CD8-positive, alpha-beta memory T cell (primary cell): ENCODE measurements at regions not wholly inside any gene's neighbourhood (a gene's known extent, or its start where the extent isn't known, plus 50 kb on each side); places are given as distances from the start of the nearest gene placed in this dataset.

Source experiments
- CTCF ChIA-PET: fragments of 350-600 bp; sonication (Branson Sonifier 250); formaldehyde crosslinking; loops from one replicate; lab custom pipeline; 2021; ENCODE audit warnings: antibody characterized with exemption; lab: Charles Lee
- POLR2A ChIA-PET: fragments of 350-600 bp; sonication (Branson Sonifier 250); formaldehyde crosslinking; loops from one replicate; lab custom pipeline; 2021; ENCODE audit warnings: antibody characterized with exemption; lab: Charles Lee
- DNase-seq, 5 donors: peaks; one replicate each; pipeline versions ENCODE4 v3.0.0 to v3.0.0-alpha.2; 2020 to 2022; ENCODE audit warnings: mixed read lengths in 1 of 5
- H3K27ac ChIP-seq: one replicate; pipeline ENCODE4 v1.7.0; 2013; ENCODE audit warnings: low read depth, mild to moderate bottlenecking, low read length, moderate library complexity
- H3K27me3 ChIP-seq: 2 replicates; pipeline ENCODE4 v1.7.0; 2013; ENCODE audit warnings: low read length, mild to moderate bottlenecking; ENCODE audit not compliant: insufficient read depth, poor library complexity, severe bottlenecking
- H3K36me3 ChIP-seq: 2 replicates; pipeline ENCODE4 v1.7.0; 2013; ENCODE audit warnings: mild to moderate bottlenecking, low read length, moderate library complexity; ENCODE audit not compliant: insufficient read depth
- H3K4me1 ChIP-seq: 2 replicates; pipeline ENCODE4 v1.7.0; 2013; ENCODE audit warnings: mild to moderate bottlenecking, low read length, moderate library complexity; ENCODE audit not compliant: insufficient read depth
- H3K4me3 ChIP-seq: 2 replicates; pipeline ENCODE4 v1.7.0; 2013; ENCODE audit warnings: mild to moderate bottlenecking, low read length
- H3K9me3 ChIP-seq: 2 replicates; pipeline ENCODE4 v1.7.0; 2013; ENCODE audit warnings: mild to moderate bottlenecking, low read length
- H3K27ac Mint-ChIP-seq, 8 donors: one replicate each; pipeline ENCODE4 v1.8.0; 2020 to 2021; ENCODE audit warnings: mixed read lengths in 8 of 8, mild to moderate bottlenecking in 6 of 8, inconsistent platforms in 3 of 8, moderate library complexity in 3 of 8
- H3K27me3 Mint-ChIP-seq, 2 donors: one replicate each; pipeline ENCODE4 v1.8.0; 2020 to 2021; ENCODE audit warnings: mixed read lengths in 2 of 2, mild to moderate bottlenecking in 1 of 2, moderate library complexity in 1 of 2
- H3K36me3 Mint-ChIP-seq, 3 donors: one replicate each; pipeline ENCODE4 v1.8.0; 2020 to 2021; ENCODE audit warnings: mixed read lengths in 3 of 3, inconsistent platforms in 1 of 3, mild to moderate bottlenecking in 1 of 3
- H3K4me1 Mint-ChIP-seq, 3 donors: one replicate each; pipeline ENCODE4 v1.8.0; 2020 to 2021; ENCODE audit warnings: mixed read lengths in 3 of 3, inconsistent platforms in 1 of 3, mild to moderate bottlenecking in 1 of 3
- H3K4me3 Mint-ChIP-seq, 7 donors: one replicate each; pipeline ENCODE4 v1.8.0; 2020 to 2021; ENCODE audit warnings: mixed read lengths in 7 of 7, mild to moderate bottlenecking in 6 of 7, moderate library complexity in 4 of 7, inconsistent platforms in 2 of 7
- H3K9me3 Mint-ChIP-seq, 5 donors: one replicate each; pipeline ENCODE4 v1.8.0; 2020 to 2022; ENCODE audit warnings: mixed read lengths in 5 of 5, mild to moderate bottlenecking in 3 of 5, moderate library complexity in 2 of 5, inconsistent platforms in 1 of 5

DNA sequence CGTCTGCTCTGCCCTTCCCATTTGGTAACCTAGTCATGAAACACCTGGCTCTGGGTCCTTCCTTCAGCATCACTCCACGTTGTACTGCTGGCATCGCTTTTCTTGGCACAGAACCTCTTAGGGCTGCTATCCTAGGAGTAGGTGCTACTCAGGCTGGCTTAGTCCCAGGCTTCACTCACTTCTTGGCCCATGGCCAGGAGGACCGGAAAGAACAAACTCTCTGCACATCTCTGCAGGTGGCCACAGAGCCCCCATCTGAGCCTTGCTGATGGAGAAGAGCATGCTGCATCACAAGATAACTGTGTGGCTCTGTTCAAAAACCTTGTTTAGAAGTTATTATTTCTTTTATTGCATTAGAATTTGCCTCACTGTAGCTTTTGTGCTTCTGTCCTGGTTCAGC is 447.2 kb upstream of the TNP1 start:
- Mint-ChIP-seq H3K36me3 (peaks cover 0 to 4% (median 2%) of the 10 kb centered on the region in 3 donors), H3K27ac (no peak overlapping the region), H3K9me3 (peaks cover 0 to 9% (median 0%) of the 10 kb centered on the region in 5 donors), H3K4me3 (no peak overlapping the region), H3K4me1 (no peaks in the 10 kb centered on the region), H3K27me3 (peaks cover 0 to 1% of the 10 kb centered on the region in 2 donors)
- no peaks in the 10 kb centered on the region for H3K9me3 ChIP-seq
- CTCF ChIA-PET = no interaction called here
- H3K4me3 ChIP-seq = no peak overlapping the region
- no peaks in the 10 kb centered on the region for H3K4me1 ChIP-seq
- no peaks in the 10 kb centered on the region for H3K36me3 ChIP-seq
- H3K27me3 ChIP-seq = no peaks in the 10 kb centered on the region
- H3K27ac ChIP-seq = no peak overlapping the region
- no peak for DNase-seq
- POLR2A ChIA-PET = no interaction called here

DNA sequence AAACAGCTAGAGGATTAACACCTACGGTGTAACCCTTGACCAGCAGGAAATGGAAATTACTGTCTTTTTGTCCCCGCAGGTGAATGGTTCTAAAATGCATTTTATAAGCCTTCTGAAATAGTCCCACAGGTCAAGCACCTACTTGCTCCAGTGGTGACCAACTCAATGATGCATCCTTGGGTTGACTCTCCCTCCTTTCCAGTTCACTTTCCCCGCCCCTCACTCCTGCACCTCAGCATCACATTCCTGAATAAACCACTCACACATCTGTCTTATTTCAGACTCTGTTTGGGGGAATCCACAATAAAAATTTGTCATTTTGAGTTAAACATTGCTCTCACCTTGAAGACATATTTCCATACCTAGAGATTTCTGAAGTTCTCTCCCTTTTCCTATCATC is 446.0 kb upstream of the TNP1 start:
- DNase-seq = no peak
- Mint-ChIP-seq H3K36me3 (peaks cover 0 to 4% (median 2%) of the 10 kb centered on the region in 3 donors), H3K27ac (no peak overlapping the region), H3K9me3 (peaks cover 0 to 9% (median 0%) of the 10 kb centered on the region in 5 donors), H3K4me3 (no peak overlapping the region), H3K4me1 (no peaks in the 10 kb centered on the region), H3K27me3 (peaks cover 0 to 1% of the 10 kb centered on the region in 2 donors)
- ChIA-PET CTCF (no interaction called here), POLR2A (no interaction called here)
- Histone ChIP-seq H3K4me1 (no peaks in the 10 kb centered on the region), H3K27me3 (no peaks in the 10 kb centered on the region), H3K4me3 (no peak overlapping the region), H3K36me3 (no peaks in the 10 kb centered on the region), H3K27ac (no peak overlapping the region), H3K9me3 (no peaks in the 10 kb centered on the region)

DNA sequence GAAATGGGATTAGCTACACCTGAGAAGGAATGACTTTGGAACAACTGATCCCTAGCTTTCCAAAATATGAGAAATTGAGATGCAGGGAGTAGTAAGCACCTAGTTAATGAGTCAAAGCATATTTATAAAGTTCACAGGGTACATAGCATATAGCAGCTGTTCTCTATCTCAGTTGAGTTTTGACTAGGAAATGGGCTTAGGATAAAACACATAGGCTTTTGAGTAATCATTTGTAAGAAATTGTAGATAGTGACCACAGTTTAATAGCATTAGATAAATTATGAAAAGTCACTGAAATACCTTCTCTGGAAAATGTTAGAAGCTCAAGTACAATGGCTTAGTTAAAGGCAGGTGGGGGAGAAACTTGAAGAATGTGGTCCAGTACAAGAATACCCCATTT is 444.7 kb upstream of the TNP1 start:
- Histone ChIP-seq H3K36me3 (no peaks in the 10 kb centered on the region), H3K4me1 (no peaks in the 10 kb centered on the region), H3K9me3 (no peaks in the 10 kb centered on the region), H3K27ac (no peak overlapping the region), H3K4me3 (no peak overlapping the region), H3K27me3 (no peaks in the 10 kb centered on the region)
- DNase-seq = no peak
- ChIA-PET CTCF (no interaction called here), POLR2A (no interaction called here)
- peaks cover 0 to 1% of the 10 kb centered on the region in 2 donors for H3K27me3 Mint-ChIP-seq
- no peaks in the 10 kb centered on the region for H3K4me1 Mint-ChIP-seq
- no peak overlapping the region for H3K4me3 Mint-ChIP-seq
- peaks cover 0 to 8% (median 0%) of the 10 kb centered on the region in 5 donors for H3K9me3 Mint-ChIP-seq
- H3K36me3 Mint-ChIP-seq = no peaks in the 10 kb centered on the region
- H3K27ac Mint-ChIP-seq = no peak overlapping the region

DNA sequence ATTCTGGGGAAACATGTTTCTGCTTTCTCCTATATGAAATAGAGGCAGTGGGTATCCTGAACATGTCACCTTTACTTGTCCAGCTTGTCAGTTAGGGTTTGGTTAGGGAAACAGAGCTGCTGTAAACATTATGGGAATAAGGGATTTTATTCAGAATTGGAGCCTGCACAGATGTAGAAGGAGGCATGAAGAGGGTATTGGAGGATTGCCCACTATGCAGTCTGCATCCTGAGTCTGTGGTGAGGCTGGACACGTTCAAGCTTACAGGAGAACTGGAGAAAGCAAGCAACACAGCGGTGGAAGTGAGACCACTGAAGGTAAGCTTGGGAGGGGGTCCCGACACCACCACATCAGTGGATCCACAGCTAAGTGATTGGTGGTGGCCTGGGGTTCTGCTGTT is 443.0 kb upstream of the TNP1 start:
- Histone ChIP-seq H3K4me3 (no peak overlapping the region), H3K27ac (no peak overlapping the region), H3K36me3 (no peaks in the 10 kb centered on the region), H3K27me3 (no peaks in the 10 kb centered on the region), H3K9me3 (no peaks in the 10 kb centered on the region), H3K4me1 (no peaks in the 10 kb centered on the region)
- no peaks in the 10 kb centered on the region for H3K4me1 Mint-ChIP-seq
- H3K27ac Mint-ChIP-seq = no peak overlapping the region
- H3K36me3 Mint-ChIP-seq = no peaks in the 10 kb centered on the region
- ChIA-PET POLR2A (no interaction called here), CTCF (no interaction called here)
- no peak for DNase-seq
- H3K9me3 Mint-ChIP-seq = peaks cover 0 to 3% (median 0%) of the 10 kb centered on the region in 5 donors
- no peak overlapping the region for H3K4me3 Mint-ChIP-seq
- peaks cover 0 to 1% of the 10 kb centered on the region in 2 donors for H3K27me3 Mint-ChIP-seq

DNA sequence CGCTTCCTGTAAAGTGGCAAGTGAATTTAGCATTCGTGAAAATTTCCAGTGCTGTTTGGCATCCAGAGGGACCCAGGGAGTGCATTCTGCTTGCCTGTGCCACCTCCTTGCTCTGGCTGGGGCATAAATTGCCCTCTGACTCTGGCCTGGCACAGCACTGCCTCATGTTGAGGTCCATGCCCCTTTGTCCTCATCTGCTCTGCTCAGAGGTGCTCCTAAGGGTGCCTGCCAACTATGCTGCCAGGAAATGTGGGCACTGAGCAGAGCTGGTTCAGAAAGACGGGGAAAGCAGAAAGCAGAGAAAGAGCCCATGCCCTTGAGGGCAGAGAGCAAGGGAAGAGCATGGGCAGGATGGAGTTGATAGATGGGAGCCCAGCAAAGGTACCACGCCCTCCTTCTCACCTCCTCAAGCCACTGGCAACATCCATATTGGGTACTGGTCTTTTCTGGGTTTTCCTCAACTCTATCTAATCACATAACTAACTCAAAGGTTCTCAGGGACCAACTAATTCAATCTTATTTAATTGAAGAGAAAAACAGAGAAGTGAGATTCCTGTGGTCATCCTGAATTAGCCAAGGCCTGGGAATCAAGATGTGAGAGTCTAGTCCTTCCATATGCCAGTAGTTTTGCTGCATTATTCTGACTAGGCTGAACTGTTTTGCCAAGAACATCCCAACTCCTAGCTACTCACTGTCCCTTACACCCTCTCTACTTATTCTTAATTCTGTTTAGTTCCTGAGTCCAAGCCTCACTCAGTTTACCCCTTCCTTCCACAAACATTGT is 441.5 kb upstream of the TNP1 start:
- DNase-seq = no peak
- no peaks in the 10 kb centered on the region for H3K27me3 Mint-ChIP-seq
- H3K4me3 Mint-ChIP-seq = no peak overlapping the region
- no peak overlapping the region for H3K27ac Mint-ChIP-seq
- Histone ChIP-seq H3K4me1 (no peaks in the 10 kb centered on the region), H3K9me3 (no peaks in the 10 kb centered on the region), H3K4me3 (no peak overlapping the region), H3K27me3 (no peaks in the 10 kb centered on the region), H3K27ac (no peak overlapping the region), H3K36me3 (no peaks in the 10 kb centered on the region)
- peaks cover 0 to 1% (median 0%) of the 10 kb centered on the region in 3 donors for H3K36me3 Mint-ChIP-seq
- no peaks in the 10 kb centered on the region for H3K4me1 Mint-ChIP-seq
- ChIA-PET POLR2A (no interaction called here), CTCF (no interaction called here)
- peaks cover 0 to 3% (median 3%) of the 10 kb centered on the region in 5 donors for H3K9me3 Mint-ChIP-seq

DNA sequence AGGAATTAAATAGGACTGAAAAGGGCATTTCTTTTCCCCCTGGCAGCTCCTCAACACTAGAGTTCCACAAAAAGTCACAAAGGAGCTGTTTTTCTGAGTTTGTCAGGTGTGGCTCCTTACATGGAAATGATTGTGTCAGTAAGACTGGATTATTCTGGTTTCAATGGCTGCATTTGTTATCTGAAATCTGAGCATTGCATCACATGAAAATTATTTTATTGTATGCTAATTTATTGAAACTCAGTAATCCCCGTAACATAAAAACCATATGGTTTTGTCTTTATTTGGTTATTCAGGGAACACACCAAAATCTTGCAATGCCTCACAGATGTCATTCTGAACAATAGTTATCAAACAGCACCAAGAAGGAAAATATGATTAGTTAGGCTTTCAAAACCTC is 439.7 kb upstream of the TNP1 start:
- Mint-ChIP-seq H3K4me3 (no peak overlapping the region), H3K27me3 (no peaks in the 10 kb centered on the region), H3K4me1 (no peaks in the 10 kb centered on the region), H3K36me3 (peaks cover 0 to 1% (median 0%) of the 10 kb centered on the region in 3 donors), H3K9me3 (peaks cover 0 to 3% (median 3%) of the 10 kb centered on the region in 5 donors), H3K27ac (no peak overlapping the region)
- H3K9me3 ChIP-seq = no peaks in the 10 kb centered on the region
- CTCF ChIA-PET = no interaction called here
- no peak overlapping the region for H3K4me3 ChIP-seq
- no peaks in the 10 kb centered on the region for H3K4me1 ChIP-seq
- POLR2A ChIA-PET = no interaction called here
- no peaks in the 10 kb centered on the region for H3K36me3 ChIP-seq
- no peak for DNase-seq
- no peaks in the 10 kb centered on the region for H3K27me3 ChIP-seq
- H3K27ac ChIP-seq = no peak overlapping the region

DNA sequence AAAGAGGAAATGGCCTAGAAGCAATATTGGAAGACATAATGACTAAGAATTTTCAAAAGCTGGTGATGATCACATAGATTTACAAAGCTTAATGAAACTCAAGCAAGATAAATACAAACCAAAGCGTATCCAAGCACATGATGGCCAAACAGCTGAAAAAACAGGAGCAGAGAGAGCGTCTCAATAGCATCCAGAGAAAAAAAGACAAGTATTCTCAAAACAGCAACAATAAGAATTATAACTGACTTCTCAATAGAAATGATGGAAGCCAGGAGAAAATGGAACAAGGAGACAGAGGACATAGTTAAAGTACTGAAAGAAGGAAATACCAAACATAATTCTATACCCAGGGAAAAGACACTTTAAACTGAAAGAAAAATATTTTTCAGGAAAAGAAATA is 437.2 kb upstream of the TNP1 start:
- Histone ChIP-seq H3K36me3 (no peaks in the 10 kb centered on the region), H3K27me3 (no peaks in the 10 kb centered on the region), H3K27ac (no peak overlapping the region), H3K4me1 (no peaks in the 10 kb centered on the region), H3K9me3 (no peaks in the 10 kb centered on the region), H3K4me3 (no peak overlapping the region)
- no peak overlapping the region for H3K4me3 Mint-ChIP-seq
- H3K9me3 Mint-ChIP-seq = peaks cover 0 to 3% (median 0%) of the 10 kb centered on the region in 5 donors
- no peak overlapping the region for H3K27ac Mint-ChIP-seq
- CTCF ChIA-PET = no interaction called here
- POLR2A ChIA-PET = no interaction called here
- peaks cover 0 to 3% of the 10 kb centered on the region in 2 donors for H3K27me3 Mint-ChIP-seq
- no peak for DNase-seq
- no peaks in the 10 kb centered on the region for H3K4me1 Mint-ChIP-seq
- peaks cover 0 to 5% (median 1%) of the 10 kb centered on the region in 3 donors for H3K36me3 Mint-ChIP-seq

DNA sequence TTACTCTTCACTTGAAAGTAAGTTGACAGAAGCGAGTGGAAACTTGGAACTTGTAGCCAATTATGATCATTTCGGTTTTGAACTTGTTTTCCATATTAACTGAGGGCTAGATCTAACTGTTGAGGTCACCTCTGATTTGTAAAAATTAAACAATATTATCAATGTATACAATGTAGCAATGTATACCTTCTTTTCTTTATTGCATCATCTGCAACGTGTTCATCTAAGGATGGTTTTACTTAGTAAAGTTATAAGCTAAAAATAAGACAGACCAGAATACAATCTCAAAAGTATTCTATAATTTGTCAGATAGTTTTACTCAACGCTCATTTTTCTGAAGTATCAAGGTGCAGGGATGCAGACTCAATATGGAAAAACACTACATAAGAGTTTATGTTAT is 435.0 kb upstream of the TNP1 start:
- ChIA-PET POLR2A (no interaction called here), CTCF (no interaction called here)
- DNase-seq = no peak
- H3K36me3 Mint-ChIP-seq = peaks cover 0 to 5% (median 1%) of the 10 kb centered on the region in 3 donors
- no peaks in the 10 kb centered on the region for H3K9me3 ChIP-seq
- H3K27ac ChIP-seq = no peak overlapping the region
- H3K9me3 Mint-ChIP-seq = peaks cover 0 to 3% (median 0%) of the 10 kb centered on the region in 5 donors
- no peaks in the 10 kb centered on the region for H3K4me1 ChIP-seq
- peaks cover 0 to 3% of the 10 kb centered on the region in 2 donors for H3K27me3 Mint-ChIP-seq
- H3K36me3 ChIP-seq = no peaks in the 10 kb centered on the region
- no peaks in the 10 kb centered on the region for H3K4me1 Mint-ChIP-seq
- H3K27me3 ChIP-seq = no peaks in the 10 kb centered on the region
- H3K4me3 Mint-ChIP-seq = no peak overlapping the region
- no peak overlapping the region for H3K4me3 ChIP-seq
- H3K27ac Mint-ChIP-seq = no peak overlapping the region
